ENCODE measurements at regions not wholly inside any gene's neighbourhood (a gene's known extent, or its start where the extent isn't known, plus 50 kb on each side); places are given as distances from the start of the nearest gene placed in this dataset.

DNA sequence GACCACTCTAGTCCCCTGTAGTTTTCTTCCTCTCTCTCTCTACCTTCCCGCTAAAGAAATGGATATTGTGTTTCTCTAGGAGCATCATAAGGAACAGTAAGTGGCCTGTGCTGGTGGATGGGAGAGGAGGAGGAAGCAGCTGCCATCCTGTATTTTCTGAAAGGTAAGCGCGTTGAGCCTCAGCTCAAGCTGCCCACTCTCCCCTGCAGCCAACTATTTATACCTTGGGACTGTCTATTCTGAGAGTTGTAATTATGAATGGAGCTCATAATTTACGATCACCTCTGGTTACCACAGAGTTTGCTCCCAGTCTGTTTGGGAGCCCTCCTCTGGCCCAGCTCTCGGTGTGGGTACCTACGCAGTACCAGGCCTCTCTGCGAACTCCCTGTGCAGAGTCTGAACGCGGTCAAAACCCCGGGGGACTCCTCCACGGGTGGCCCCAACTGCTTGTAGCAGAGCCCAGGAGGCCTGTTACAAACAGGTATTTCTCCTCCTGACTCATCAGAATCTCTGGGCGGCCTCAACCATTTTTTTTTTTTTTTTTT lies 285.4 kb downstream of the SMOC2 start:
- TF ChIP-seq, protein P1, sequence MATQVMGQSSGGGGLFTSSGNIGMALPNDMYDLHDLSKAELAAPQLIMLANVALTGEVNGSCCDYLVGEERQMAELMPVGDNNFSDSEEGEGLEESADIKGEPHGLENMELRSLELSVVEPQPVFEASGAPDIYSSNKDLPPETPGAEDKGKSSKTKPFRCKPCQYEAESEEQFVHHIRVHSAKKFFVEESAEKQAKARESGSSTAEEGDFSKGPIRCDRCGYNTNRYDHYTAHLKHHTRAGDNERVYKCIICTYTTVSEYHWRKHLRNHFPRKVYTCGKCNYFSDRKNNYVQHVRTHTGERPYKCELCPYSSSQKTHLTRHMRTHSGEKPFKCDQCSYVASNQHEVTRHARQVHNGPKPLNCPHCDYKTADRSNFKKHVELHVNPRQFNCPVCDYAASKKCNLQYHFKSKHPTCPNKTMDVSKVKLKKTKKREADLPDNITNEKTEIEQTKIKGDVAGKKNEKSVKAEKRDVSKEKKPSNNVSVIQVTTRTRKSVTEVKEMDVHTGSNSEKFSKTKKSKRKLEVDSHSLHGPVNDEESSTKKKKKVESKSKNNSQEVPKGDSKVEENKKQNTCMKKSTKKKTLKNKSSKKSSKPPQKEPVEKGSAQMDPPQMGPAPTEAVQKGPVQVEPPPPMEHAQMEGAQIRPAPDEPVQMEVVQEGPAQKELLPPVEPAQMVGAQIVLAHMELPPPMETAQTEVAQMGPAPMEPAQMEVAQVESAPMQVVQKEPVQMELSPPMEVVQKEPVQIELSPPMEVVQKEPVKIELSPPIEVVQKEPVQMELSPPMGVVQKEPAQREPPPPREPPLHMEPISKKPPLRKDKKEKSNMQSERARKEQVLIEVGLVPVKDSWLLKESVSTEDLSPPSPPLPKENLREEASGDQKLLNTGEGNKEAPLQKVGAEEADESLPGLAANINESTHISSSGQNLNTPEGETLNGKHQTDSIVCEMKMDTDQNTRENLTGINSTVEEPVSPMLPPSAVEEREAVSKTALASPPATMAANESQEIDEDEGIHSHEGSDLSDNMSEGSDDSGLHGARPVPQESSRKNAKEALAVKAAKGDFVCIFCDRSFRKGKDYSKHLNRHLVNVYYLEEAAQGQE (IDR thresholded peaks at IDR 0.05; ENCODE audit: low read depth) = no peak
- TF ChIP-seq YY1 (IDR thresholded peaks at IDR 0.05; ENCODE audit: low read depth) (no peak), EP300 (IDR thresholded peaks at IDR 0.05; ENCODE audit: borderline replicate concordance) (no peak), CEBPB (IDR thresholded peaks at IDR 0.05) (no peak), CREB1 (IDR thresholded peaks at IDR 0.05; ENCODE audit: low read depth) (no peak)
